ENCODE measurements at regions not wholly inside any gene's neighbourhood (a gene's known extent, or its start where the extent isn't known, plus 50 kb on each side); places are given as distances from the start of the nearest gene placed in this dataset.

DNA sequence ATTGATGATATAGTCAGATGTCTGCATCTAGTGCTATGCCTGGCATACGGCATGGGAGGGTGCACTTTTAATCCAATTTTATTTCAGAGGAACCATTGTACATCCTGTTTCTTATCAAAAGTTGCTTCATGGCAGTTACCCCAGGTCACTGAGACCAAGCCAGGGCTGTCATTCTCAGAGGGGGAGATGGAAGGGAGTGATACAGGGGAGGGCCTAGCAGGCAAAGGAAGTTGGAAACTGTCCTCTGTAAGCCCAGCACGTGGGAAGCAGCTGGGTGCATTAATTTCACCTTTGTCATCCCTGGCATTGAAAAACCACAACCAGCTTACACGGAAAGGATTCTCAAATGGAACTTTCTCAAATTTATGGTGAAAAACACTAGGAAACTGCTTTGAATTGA lies 458.7 kb upstream of the ADAMTS5 start:
- H3K27ac ChIP-seq (ENCODE audit: low read depth in 1 of 2, low read length in 2 of 2) = peak overlapping the region in 1 of 2 donors; percentile 59
- intact Hi-C loops (cut with DNase I) = no loop called here
- 42 to 44% methylated on average over 3 of the region's 3 CpGs for WGBS, 2 donors

DNA sequence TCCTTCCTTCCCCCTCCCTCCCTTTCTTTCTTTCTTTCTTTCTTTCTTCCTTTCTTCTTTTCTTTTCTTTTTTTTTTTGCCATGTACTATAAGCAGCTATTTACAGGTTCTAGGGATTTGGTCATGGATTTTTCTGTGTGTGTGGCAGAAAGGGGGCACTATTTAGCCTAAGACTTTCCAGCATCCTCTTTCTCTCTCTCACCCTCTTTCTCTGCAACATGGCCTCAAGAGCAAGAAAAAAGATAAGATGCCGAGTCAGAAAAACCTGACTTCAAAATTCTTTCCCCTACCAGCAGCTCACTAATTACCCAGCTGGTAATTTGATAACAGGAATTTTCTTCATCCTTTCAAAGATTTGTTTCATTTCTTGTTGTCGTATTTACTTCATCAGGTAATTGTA lies 458.3 kb upstream of the ADAMTS5 start:
- Histone ChIP-seq H3K4me3 (ENCODE audit: low read length in 2 of 2) (no peak overlapping the region), H3K4me1 (ENCODE audit: control insufficient read depth in 1 of 2, insufficient read depth in 2 of 2, low read length in 2 of 2) (peaks cover 1 to 11% of the 10 kb centered on the region in 2 donors), H3K36me3 (ENCODE audit: control insufficient read depth in 1 of 2, insufficient read depth in 2 of 2, low read length in 1 of 2) (no peaks in the 10 kb centered on the region), H3K27ac (ENCODE audit: low read depth in 1 of 2, low read length in 2 of 2) (no peak overlapping the region), H3K9me3 (ENCODE audit: control insufficient read depth, low read length) (no peaks in the 10 kb centered on the region), H3K27me3 (ENCODE audit: control insufficient read depth in 1 of 2, insufficient read depth in 2 of 2, low read length in 1 of 2) (no peaks in the 10 kb centered on the region)
- no peak for DNase-seq
- intact Hi-C loops (cut with DNase I) = no loop called here
- 91 to 96% methylated on average over 2 of the region's 2 CpGs for WGBS, 2 donors
- no peak for ATAC-seq (ENCODE audit: low FRiP score)

More for the DNA sequence above, 458.7 kb upstream of the ADAMTS5 start:
- ATAC-seq (ENCODE audit: low FRiP score) (no peak), DNase-seq (no peak)
- peaks cover 1 to 14% of the 10 kb centered on the region in 2 donors for H3K4me1 ChIP-seq (ENCODE audit: control insufficient read depth in 1 of 2, insufficient read depth in 2 of 2, low read length in 2 of 2)
- no peaks in the 10 kb centered on the region for H3K9me3 ChIP-seq (ENCODE audit: control insufficient read depth, low read length)
- H3K4me3 ChIP-seq (ENCODE audit: low read length in 2 of 2) = no peak overlapping the region
- H3K27me3 ChIP-seq (ENCODE audit: control insufficient read depth in 1 of 2, insufficient read depth in 2 of 2, low read length in 1 of 2) = no peaks in the 10 kb centered on the region
- H3K36me3 ChIP-seq (ENCODE audit: control insufficient read depth in 1 of 2, insufficient read depth in 2 of 2, low read length in 1 of 2) = no peaks in the 10 kb centered on the region

DNA sequence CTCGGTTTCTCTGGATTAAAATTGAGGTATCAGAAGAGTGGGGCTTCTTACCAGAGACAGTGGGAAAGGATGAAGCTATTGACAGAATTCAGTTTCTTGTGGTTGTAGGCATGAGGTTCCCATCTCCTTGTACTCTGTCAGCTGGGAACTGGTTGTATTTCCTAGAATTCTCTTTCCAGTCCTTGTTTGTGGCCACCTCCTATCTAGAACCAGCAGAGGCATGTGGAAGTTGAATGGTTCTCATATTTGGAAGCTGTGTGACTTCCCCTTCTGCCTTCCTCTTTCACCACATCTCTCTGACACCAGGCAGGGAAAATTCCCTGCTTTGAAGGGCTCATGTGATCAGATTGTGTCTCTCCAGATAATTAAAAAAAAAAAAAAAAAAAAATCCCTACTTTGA lies 457.7 kb upstream of the ADAMTS5 start:
- no peaks in the 10 kb centered on the region for H3K27me3 ChIP-seq (ENCODE audit: control insufficient read depth in 1 of 2, insufficient read depth in 2 of 2, low read length in 1 of 2)
- ATAC-seq (ENCODE audit: low FRiP score) (no peak), DNase-seq (no peak)
- H3K36me3 ChIP-seq (ENCODE audit: control insufficient read depth in 1 of 2, insufficient read depth in 2 of 2, low read length in 1 of 2) = no peaks in the 10 kb centered on the region
- intact Hi-C loops (cut with DNase I) = no loop called here
- no peaks in the 10 kb centered on the region for H3K9me3 ChIP-seq (ENCODE audit: control insufficient read depth, low read length)
- no peak overlapping the region for H3K4me3 ChIP-seq (ENCODE audit: low read length in 2 of 2)
- H3K4me1 ChIP-seq (ENCODE audit: control insufficient read depth in 1 of 2, insufficient read depth in 2 of 2, low read length in 2 of 2) = peaks cover 1 to 11% of the 10 kb centered on the region in 2 donors
- 97 to 100% methylated on average over 1 of the region's 1 CpG for whole genome bisulfite sequencing, 2 donors
- peak overlapping the region in 1 of 2 donors; percentile 54 for H3K27ac ChIP-seq (ENCODE audit: low read depth in 1 of 2, low read length in 2 of 2)

DNA sequence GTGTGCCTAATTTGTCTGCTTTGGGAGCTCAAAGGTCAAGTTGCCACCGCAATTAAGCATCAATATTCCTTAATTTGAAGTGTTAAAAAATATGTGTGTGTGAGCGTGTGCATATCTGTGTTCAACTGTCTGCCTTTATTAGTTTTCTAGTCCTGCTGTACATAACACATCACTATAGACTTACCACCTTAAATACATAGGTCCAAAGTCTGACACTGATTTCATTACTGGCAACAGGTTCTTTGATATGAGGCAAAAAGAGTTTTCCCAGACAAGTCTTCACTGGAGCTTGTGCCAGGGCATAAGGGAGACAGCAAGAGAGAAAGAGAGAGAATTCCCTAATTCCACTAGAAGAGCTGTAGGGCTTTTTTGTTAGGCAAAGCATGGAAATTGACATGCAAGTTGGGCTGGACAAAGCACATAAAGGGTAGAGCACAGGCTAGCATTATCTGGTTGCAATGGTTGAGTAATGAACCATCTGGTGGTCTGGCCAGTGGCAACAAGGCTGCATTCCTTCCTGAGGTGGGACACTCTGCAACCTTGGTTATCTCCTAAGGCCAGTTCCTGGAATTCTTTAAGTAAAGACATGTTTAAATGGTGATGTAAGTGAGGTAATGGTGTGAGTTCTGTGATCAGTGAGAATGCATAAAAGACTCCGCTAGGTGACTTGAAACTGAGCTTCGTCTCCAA lies 457.2 kb upstream of the ADAMTS5 start:
- intact Hi-C loops (cut with DNase I) = no loop called here
- no peaks in the 10 kb centered on the region for H3K9me3 ChIP-seq (ENCODE audit: control insufficient read depth, low read length)
- H3K36me3 ChIP-seq (ENCODE audit: control insufficient read depth in 1 of 2, insufficient read depth in 2 of 2, low read length in 1 of 2) = no peaks in the 10 kb centered on the region
- H3K4me1 ChIP-seq (ENCODE audit: control insufficient read depth in 1 of 2, insufficient read depth in 2 of 2, low read length in 2 of 2) = peaks cover 0 to 8% of the 10 kb centered on the region in 2 donors
- 97% methylated on average over 4 of the region's 4 CpGs for WGBS, 2 donors
- DNase-seq = no peak
- H3K27me3 ChIP-seq (ENCODE audit: control insufficient read depth in 1 of 2, insufficient read depth in 2 of 2, low read length in 1 of 2) = no peaks in the 10 kb centered on the region
- ATAC-seq (ENCODE audit: low FRiP score) = no peak
- H3K4me3 ChIP-seq (ENCODE audit: low read length in 2 of 2) = no peak overlapping the region
- peak overlapping the region; percentile 36 to 54 for H3K27ac ChIP-seq (ENCODE audit: low read depth in 1 of 2, low read length in 2 of 2)

DNA sequence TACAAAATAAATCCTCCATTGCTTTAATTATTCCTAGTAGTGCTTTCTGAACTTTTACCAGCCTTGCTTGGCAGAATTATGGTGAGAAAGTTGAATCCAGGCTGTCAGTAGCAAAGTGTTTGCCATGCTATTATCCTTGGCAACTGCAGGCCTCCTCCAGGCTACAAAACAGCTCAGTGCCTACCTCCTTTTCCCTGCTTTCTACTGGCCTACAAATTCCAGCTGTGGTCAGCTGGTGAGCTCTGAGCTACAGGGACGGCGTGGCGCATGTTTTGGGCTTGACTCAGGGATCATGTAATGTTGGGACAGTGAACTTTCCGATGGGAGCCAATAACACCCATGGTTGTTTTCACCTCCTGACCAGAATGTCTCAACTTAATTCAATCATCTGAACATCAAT lies 456.1 kb upstream of the ADAMTS5 start:
- Histone ChIP-seq H3K36me3 (ENCODE audit: control insufficient read depth in 1 of 2, insufficient read depth in 2 of 2, low read length in 1 of 2) (no peaks in the 10 kb centered on the region), H3K4me1 (ENCODE audit: control insufficient read depth in 1 of 2, insufficient read depth in 2 of 2, low read length in 2 of 2) (peaks cover 0 to 8% of the 10 kb centered on the region in 2 donors), H3K27me3 (ENCODE audit: control insufficient read depth in 1 of 2, insufficient read depth in 2 of 2, low read length in 1 of 2) (no peaks in the 10 kb centered on the region), H3K4me3 (ENCODE audit: low read length in 2 of 2) (no peak overlapping the region), H3K9me3 (ENCODE audit: control insufficient read depth, low read length) (no peaks in the 10 kb centered on the region), H3K27ac (ENCODE audit: low read depth in 1 of 2, low read length in 2 of 2) (no peak overlapping the region)
- ATAC-seq (ENCODE audit: low FRiP score) (peak; percentile 94), DNase-seq (peak; percentile 84 to 88)
- 5 to 7% methylated on average over 4 of the region's 4 CpGs for WGBS, 2 donors
- intact Hi-C loops (cut with DNase I) = no loop called here

DNA sequence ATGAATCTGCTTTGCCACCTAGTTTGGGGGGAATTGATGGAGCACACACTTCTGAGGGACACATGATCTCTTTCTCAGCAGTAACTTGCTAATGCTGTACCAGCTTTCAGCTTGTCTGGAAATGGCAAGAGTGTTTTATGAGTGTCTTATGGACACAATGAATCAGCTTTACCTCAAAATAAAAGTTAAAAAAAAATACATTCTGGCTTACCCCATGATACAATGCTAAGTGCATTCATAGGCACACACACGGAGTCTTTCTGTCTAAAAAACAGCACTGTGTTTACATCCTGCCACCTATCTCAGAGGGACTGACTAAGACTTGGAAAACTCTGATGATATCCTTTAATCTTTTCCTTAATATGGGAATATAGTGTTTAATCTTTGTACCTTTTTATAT lies 455.5 kb upstream of the ADAMTS5 start:
- 9 to 18% methylated on average over 1 of the region's 1 CpG for WGBS, 2 donors
- intact Hi-C loops (cut with DNase I) = no loop called here
- peak overlapping the region; percentile 40 to 49 for H3K27ac ChIP-seq (ENCODE audit: low read depth in 1 of 2, low read length in 2 of 2)

DNA sequence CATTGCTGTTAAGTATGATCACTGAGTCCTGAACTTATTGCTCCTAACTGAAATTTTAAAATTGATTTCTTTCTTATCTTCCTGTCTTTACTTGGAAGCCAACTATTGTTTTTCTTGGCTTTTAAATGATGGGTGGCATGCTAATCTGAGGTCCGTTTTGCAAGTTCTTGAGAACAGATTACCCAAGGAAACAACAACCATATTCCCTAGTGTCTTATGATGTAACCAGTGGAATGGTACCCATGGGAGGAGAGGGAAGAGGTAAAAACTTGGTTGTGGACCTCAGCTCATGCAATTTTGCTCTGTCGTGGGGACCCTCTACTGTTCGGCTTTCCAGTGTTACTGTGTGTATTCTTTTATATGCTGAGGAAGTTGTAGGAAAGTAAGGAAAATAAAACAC lies 454.8 kb upstream of the ADAMTS5 start:
- H3K27me3 ChIP-seq (ENCODE audit: control insufficient read depth in 1 of 2, insufficient read depth in 2 of 2, low read length in 1 of 2) = no peaks in the 10 kb centered on the region
- no peak overlapping the region for H3K27ac ChIP-seq (ENCODE audit: low read depth in 1 of 2, low read length in 2 of 2)
- 46 to 48% methylated on average over 3 of the region's 3 CpGs for WGBS, 2 donors
- no peaks in the 10 kb centered on the region for H3K36me3 ChIP-seq (ENCODE audit: control insufficient read depth in 1 of 2, insufficient read depth in 2 of 2, low read length in 1 of 2)
- no peak overlapping the region for H3K4me3 ChIP-seq (ENCODE audit: low read length in 2 of 2)
- ATAC-seq (ENCODE audit: low FRiP score) (no peak), DNase-seq (no peak)
- intact Hi-C loops (cut with DNase I) = no loop called here
- H3K9me3 ChIP-seq (ENCODE audit: control insufficient read depth, low read length) = no peaks in the 10 kb centered on the region
- peaks cover 0 to 8% of the 10 kb centered on the region in 2 donors for H3K4me1 ChIP-seq (ENCODE audit: control insufficient read depth in 1 of 2, insufficient read depth in 2 of 2, low read length in 2 of 2)

More for the DNA sequence above, 455.5 kb upstream of the ADAMTS5 start:
- no peaks in the 10 kb centered on the region for H3K36me3 ChIP-seq (ENCODE audit: control insufficient read depth in 1 of 2, insufficient read depth in 2 of 2, low read length in 1 of 2)
- no peaks in the 10 kb centered on the region for H3K9me3 ChIP-seq (ENCODE audit: control insufficient read depth, low read length)
- H3K27me3 ChIP-seq (ENCODE audit: control insufficient read depth in 1 of 2, insufficient read depth in 2 of 2, low read length in 1 of 2) = no peaks in the 10 kb centered on the region
- ATAC-seq (ENCODE audit: low FRiP score) = no peak
- peaks cover 0 to 8% of the 10 kb centered on the region in 2 donors for H3K4me1 ChIP-seq (ENCODE audit: control insufficient read depth in 1 of 2, insufficient read depth in 2 of 2, low read length in 2 of 2)
- no peak for DNase-seq
- H3K4me3 ChIP-seq (ENCODE audit: low read length in 2 of 2) = no peak overlapping the region

DNA sequence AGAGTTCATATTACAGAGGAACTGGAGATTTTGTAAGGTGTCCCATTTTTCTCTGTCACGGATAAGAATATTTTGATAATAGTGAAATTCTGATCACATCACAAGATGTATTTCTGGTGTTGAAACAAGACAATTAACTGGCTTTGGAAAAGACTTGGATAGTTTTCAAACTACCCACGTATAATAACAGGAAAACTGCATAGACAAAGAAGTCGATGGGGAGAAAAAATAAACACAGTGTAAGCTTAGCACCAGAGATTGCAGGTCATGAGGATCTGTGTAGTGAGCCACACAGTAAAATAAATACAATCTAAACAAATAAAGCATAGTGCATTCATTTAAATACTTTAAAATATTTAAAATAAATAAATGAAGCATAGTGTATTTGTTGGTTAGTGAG lies 452.3 kb upstream of the ADAMTS5 start:
- H3K4me3 ChIP-seq (ENCODE audit: low read length in 2 of 2) = no peak overlapping the region
- DNase-seq (no peak), ATAC-seq (ENCODE audit: low FRiP score) (no peak)
- 37 to 41% methylated on average over 3 of the region's 3 CpGs for WGBS, 2 donors
- no peak overlapping the region for H3K27ac ChIP-seq (ENCODE audit: low read depth in 1 of 2, low read length in 2 of 2)
- H3K27me3 ChIP-seq (ENCODE audit: control insufficient read depth in 1 of 2, insufficient read depth in 2 of 2, low read length in 1 of 2) = no peaks in the 10 kb centered on the region
- intact Hi-C loops (cut with DNase I) = no loop called here
- H3K4me1 ChIP-seq (ENCODE audit: control insufficient read depth in 1 of 2, insufficient read depth in 2 of 2, low read length in 2 of 2) = peaks cover 0 to 8% of the 10 kb centered on the region in 2 donors
- no peaks in the 10 kb centered on the region for H3K9me3 ChIP-seq (ENCODE audit: control insufficient read depth, low read length)
- no peaks in the 10 kb centered on the region for H3K36me3 ChIP-seq (ENCODE audit: control insufficient read depth in 1 of 2, insufficient read depth in 2 of 2, low read length in 1 of 2)

DNA sequence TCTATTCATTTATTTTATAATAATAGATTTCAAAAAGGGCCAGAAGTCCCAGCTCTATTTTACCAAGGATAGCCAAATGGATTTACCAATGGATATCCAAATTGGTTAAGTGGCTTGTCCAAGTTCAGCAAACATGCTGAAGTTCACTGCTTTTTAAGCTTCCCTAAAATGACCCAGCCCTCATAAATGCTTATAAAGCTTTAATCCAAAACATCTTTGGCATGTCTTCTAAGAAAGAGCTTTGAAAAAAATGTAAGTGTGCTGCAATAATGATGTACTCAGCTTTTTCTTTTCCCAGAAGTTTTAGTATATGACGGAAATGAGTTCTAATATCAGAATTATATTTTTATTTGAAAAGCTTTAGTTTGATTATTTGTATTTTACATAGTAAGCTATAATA lies 451.5 kb upstream of the ADAMTS5 start:
- peaks cover 0 to 5% of the 10 kb centered on the region in 2 donors for H3K4me1 ChIP-seq (ENCODE audit: control insufficient read depth in 1 of 2, insufficient read depth in 2 of 2, low read length in 2 of 2)
- WGBS, 2 donors = 95 to 98% methylated on average over 1 of the region's 1 CpG
- DNase-seq (no peak), ATAC-seq (ENCODE audit: low FRiP score) (no peak)
- no peaks in the 10 kb centered on the region for H3K27me3 ChIP-seq (ENCODE audit: control insufficient read depth in 1 of 2, insufficient read depth in 2 of 2, low read length in 1 of 2)
- H3K4me3 ChIP-seq (ENCODE audit: low read length in 2 of 2) = no peak overlapping the region
- no peaks in the 10 kb centered on the region for H3K36me3 ChIP-seq (ENCODE audit: control insufficient read depth in 1 of 2, insufficient read depth in 2 of 2, low read length in 1 of 2)
- no peaks in the 10 kb centered on the region for H3K9me3 ChIP-seq (ENCODE audit: control insufficient read depth, low read length)
- no peak overlapping the region for H3K27ac ChIP-seq (ENCODE audit: low read depth in 1 of 2, low read length in 2 of 2)
- intact Hi-C loops (cut with DNase I) = no loop called here
